GM21576 (cell line): ENCODE measurements at regions not wholly inside any gene's neighbourhood (a gene's known extent, or its start where the extent isn't known, plus 50 kb on each side); places are given as distances from the start of the nearest gene placed in this dataset.

ENCODE experiments used
- ATAC-seq: cut with Tn5 transposase; IDR thresholded peaks from one replicate; pipeline ENCODE4 v1.9.1; 2021; ENCODE audit warnings: mild to moderate bottlenecking, moderate library complexity; ENCODE audit not compliant: unreplicated experiment

DNA sequence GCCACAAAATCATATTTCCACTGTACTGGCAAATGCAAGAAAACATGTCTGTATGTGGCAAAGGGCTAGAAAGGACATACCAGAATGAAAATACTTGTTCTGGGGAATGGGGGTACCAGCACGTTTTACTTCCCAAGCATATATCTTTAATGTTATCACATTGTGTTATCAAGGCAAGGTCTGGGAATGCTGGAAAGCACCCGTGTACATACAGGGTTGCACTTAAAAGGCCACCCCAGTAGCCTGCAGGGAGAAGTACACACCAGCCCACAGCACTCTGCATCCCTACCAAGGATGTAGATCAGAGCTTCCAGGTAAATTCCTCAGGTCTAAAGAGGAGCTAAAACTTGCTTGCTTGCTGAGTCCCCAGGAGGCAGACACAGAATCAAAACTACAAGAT lies 381.8 kb downstream of the RRAGC start:
- ATAC-seq = no peak

- no peak for ATAC-seq
Observed at GRCh38 chr1:38476850-38477178, 382.8 kb downstream of the RRAGC start.

GRCh38 chr1:38476111-38476849 lies 383.3 kb downstream of the RRAGC start:
- ATAC-seq = no peak

- ATAC-seq = no peak
Observed at GRCh38 chr1:38475624-38476005, 384.0 kb downstream of the RRAGC start.

- peak; percentile 82 for ATAC-seq
Observed at GRCh38 chr1:38474738-38475623, 384.6 kb downstream of the RRAGC start.

GRCh38 chr1:38466487-38466886 lies 393.1 kb downstream of the RRAGC start:
- no peak for ATAC-seq

GRCh38 chr1:38465460-38465859 lies 394.1 kb downstream of the RRAGC start:
- ATAC-seq = no peak

DNA sequence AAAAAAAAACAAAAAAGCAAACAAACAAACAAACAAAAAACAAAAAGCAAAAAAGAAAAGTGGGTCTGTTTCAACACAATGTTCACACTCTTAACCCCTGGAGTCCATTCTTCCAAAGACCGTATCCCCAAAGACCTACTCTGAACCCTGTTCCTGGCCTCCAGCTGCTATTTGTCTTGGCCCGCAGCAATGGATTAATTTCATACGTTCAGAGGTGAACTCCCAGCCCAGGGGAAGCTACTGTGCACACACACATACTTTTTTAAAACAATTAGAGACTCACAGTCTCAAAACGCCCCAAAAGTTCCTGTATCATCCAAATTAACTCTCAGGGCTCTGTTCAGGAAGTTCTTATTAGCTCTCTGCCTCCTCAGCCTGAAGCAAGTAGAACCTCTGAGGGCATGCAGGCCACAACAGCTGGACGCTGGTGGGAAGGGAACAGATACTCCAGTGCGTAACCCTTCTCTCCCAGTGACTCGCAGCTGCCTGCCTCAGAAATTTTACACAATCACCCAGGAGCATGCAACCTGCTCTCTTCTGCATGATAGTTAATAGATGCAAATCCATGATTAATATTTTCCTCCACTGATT lies 395.4 kb downstream of the RRAGC start:
- ATAC-seq = no peak

GRCh38 chr1:38463074-38463473 lies 396.5 kb downstream of the RRAGC start:
- no peak for ATAC-seq

DNA sequence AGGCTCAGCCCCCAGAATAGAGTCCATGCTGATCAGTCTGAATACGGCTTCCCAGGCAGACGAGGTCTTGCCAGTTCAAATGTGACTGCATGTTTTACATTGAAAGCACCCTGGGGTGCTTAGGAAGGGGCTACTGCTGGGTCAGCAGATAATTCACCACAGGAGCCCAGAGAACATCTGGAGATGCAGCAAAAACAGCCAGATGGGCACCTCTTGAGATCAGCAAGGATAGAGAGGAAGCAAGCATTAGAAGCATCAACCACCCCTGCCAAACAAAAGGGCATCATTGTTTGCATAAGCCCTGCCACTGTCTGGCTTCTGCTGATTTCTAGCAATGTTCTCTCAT lies 403.1 kb downstream of the RRAGC start:
- ATAC-seq = no peak

DNA sequence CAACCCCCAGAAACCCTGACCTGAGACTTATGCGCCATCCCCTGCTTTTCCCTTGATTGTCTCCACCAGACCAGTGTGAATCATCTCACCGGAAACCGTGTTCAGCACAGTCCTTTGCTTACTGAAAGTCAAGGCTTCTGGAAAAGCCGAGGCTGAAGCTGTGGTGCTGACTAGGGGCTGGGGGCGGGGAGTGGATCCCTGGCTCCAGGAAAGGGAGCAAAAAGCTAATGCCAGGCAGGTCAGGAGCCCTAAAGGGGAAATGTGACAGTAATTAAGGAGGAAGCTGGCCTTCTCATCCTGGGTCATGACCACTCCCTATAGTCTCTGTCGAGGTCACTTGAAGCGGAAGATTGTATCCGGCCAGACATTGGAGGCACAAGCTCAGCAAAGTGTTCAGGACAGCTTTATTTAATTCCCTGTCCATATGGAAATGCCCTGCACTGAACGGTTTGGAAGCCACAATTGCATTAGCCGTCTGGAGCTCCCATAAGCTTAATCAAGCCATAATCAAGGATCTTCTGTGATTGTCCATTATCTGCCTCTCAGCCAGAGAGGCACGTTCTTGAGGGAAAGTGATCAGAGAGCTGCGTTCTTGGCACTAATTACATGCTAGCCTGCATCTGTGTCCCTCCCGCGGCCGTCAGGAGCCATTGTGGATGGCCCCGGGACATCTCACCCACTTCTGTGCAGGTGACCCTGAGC lies 403.6 kb downstream of the RRAGC start:
- ATAC-seq = no peak

GRCh38 chr1:38454749-38455441 lies 404.7 kb downstream of the RRAGC start:
- ATAC-seq = no peak

- ATAC-seq = no peak
Observed at GRCh38 chr1:38454236-38454635, 405.3 kb downstream of the RRAGC start.

- no peak for ATAC-seq
Observed at GRCh38 chr1:38452246-38452645, 405.7 kb upstream of the POU3F1 start.

- no peak for ATAC-seq
Observed at GRCh38 chr1:38451541-38451993, 405.0 kb upstream of the POU3F1 start.

- ATAC-seq = no peak
Observed at GRCh38 chr1:38448893-38449292, 402.3 kb upstream of the POU3F1 start.

DNA sequence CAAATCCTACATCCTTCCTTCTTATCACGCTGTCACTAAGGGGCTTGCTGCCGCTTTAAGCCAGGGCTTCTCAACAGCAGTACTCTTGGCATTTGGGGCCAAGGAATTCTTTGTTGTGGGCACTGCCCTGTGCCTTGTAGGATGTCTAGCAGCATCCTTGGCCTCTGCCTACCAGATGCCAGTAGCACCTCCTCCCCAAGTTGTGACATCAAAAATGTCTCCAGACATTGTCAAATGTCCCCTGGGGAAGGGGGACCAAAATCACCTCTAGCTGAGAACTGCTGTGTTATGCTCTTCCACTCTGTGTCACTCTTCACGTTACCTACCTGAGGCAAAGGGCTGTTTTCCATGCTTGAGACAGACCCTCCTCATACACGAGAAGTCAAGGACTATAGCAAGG lies 400.3 kb upstream of the POU3F1 start:
- ATAC-seq = no peak

DNA sequence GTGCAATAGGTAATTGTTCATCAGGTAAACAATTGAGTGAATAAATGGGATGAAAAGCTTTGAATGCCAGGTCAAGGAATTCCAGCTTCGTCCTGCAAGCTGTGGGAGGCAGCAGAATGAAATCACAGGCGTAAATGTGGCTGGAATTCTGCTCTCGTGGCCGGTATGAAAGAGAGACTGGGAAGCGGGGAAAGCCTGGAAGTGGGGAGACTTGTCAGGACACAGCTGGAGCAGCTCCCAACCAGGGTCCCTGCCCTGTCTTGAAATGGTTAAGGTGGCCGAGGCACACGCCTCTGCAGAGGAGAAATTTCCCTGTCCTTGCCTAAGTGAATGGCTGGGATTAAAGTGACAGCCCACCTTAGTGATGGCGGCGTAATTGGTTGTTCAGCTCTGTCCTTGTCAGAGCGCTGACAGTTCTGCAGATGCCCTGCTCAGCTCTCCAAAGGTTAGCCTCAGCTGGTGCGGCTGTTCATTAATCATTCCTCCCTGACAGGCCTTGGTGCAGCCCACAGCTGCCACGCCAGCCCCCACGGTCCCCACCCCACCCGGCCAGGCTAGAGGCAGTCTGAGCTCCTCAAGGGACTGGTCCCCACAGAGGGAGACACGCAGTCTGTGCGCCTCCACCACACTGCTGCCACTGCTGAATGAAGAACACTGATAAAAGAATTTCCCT lies 398.3 kb upstream of the POU3F1 start:
- ATAC-seq = no peak

DNA sequence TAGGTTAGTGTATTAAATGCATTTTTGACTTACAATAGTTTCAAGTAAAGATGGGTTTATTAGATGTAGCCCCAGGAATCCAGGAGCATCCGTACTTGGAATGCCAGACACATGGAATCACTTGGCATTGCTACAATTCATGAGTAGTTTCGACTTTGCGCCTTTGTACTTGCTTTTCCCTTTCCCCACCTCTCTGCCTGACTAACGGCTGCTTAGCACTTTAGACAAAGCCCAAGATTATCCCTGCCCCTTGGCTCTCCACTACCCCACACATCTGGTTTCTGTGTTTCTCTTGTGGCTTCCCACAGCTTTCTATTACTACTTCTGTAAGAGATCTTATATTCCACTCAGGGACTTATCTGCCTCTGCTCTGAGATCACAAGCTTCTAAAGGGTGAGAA lies 397.7 kb upstream of the POU3F1 start:
- no peak for ATAC-seq

- ATAC-seq = no peak
Observed at GRCh38 chr1:38440402-38440801, 393.8 kb upstream of the POU3F1 start.
